ENCODE measurements at regions not wholly inside any gene's neighbourhood (a gene's known extent, or its start where the extent isn't known, plus 50 kb on each side); places are given as distances from the start of the nearest gene placed in this dataset.

GRCh38 chr10:108166401-108166800, 1001.9 kb upstream of the SORCS1 start:
- Mint-ChIP-seq H3K27me3 (no peaks in the 10 kb centered on the region), H3K4me1 (no peaks in the 10 kb centered on the region), H3K36me3 (no peaks in the 10 kb centered on the region), H3K9me3 (peaks cover 5% of the 10 kb centered on the region), H3K4me3 (no peak overlapping the region), H3K27ac (no peak overlapping the region)

GRCh38 chr10:108147346-108147745, 982.8 kb upstream of the SORCS1 start:
- Mint-ChIP-seq H3K36me3 (peaks cover 2% of the 10 kb centered on the region), H3K4me1 (no peaks in the 10 kb centered on the region), H3K27me3 (no peaks in the 10 kb centered on the region), H3K27ac (no peak overlapping the region), H3K9me3 (peaks cover 11% of the 10 kb centered on the region), H3K4me3 (no peak overlapping the region)

DNA sequence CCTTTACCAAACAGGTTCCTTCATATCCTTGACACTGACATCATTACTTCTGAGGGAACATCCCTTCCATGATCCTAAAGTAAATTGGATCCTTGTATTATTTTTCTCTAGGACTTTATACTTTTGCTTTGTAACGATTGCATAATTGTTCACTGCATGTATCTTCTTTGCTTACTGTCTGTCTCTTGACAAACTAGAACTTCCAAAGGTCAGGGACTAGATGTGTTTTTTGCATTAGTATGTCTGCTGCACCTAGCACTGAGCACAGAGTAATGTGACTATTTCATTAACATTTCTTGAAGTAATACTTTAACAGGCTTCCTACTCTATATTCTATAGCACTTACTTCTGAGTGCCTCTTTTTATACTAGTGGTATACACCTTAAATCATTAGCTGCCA, 976.6 kb upstream of the SORCS1 start:
- H3K27me3 Mint-ChIP-seq = no peaks in the 10 kb centered on the region
- no peak overlapping the region for H3K27ac Mint-ChIP-seq

DNA sequence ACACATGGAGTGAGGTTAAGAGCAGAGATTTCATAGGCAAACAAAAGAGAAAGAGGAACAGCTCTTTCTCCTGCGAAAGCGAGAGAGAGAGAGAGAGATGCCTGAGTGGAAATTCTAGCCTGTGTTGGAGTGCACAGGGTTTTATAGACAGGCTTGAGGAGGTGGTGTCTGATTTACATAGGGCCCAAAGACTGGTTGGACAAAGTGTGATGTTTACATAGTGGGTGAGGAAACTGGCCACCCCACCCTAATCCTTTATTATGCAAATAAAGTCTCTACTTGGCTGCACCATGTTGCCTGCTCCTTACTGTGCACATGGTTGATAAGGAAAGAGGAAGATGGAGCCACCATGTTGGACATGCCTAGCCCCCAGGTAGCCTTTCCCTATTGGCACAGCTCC, 967.8 kb upstream of the SORCS1 start:
- no peaks in the 10 kb centered on the region for H3K27me3 Mint-ChIP-seq
- no peak overlapping the region for H3K27ac Mint-ChIP-seq
- H3K4me1 Mint-ChIP-seq = no peaks in the 10 kb centered on the region
- H3K4me3 Mint-ChIP-seq = no peak overlapping the region
- H3K9me3 Mint-ChIP-seq = no peaks in the 10 kb centered on the region
- H3K36me3 Mint-ChIP-seq = no peaks in the 10 kb centered on the region

More for the DNA sequence above, 976.6 kb upstream of the SORCS1 start:
- Mint-ChIP-seq H3K36me3 (no peaks in the 10 kb centered on the region), H3K4me3 (no peak overlapping the region), H3K4me1 (no peaks in the 10 kb centered on the region), H3K9me3 (no peaks in the 10 kb centered on the region)

- Mint-ChIP-seq H3K27me3 (no peaks in the 10 kb centered on the region), H3K36me3 (no peaks in the 10 kb centered on the region), H3K4me1 (no peaks in the 10 kb centered on the region), H3K9me3 (no peaks in the 10 kb centered on the region), H3K27ac (no peak overlapping the region), H3K4me3 (no peak overlapping the region)
Measured at GRCh38 chr10:108130575-108130974, 966.1 kb upstream of the SORCS1 start.

DNA sequence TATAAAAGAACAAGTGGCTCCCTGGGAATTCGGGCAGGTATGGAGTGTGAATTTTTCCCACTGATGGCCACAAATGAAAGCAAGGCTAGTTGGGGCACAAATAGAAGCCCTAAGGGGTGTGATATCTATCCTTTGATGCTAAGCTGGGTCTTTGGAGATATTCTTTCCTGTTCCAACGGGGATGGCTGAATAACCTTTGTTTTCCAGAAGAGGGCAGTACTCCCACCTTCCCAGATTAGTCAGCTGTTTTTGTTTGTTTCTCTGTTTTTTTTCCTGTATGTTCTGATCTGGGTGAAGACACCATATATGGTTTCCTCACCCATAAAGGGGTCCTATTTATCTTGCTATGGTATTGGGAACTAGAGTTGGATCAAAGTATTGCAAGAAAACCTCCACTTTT, 947.7 kb upstream of the SORCS1 start:
- no peaks in the 10 kb centered on the region for H3K27me3 Mint-ChIP-seq
- peaks cover 11% of the 10 kb centered on the region for H3K9me3 Mint-ChIP-seq
- no peaks in the 10 kb centered on the region for H3K36me3 Mint-ChIP-seq
- no peaks in the 10 kb centered on the region for H3K4me1 Mint-ChIP-seq
- H3K4me3 Mint-ChIP-seq = no peak overlapping the region
- no peak overlapping the region for H3K27ac Mint-ChIP-seq

DNA sequence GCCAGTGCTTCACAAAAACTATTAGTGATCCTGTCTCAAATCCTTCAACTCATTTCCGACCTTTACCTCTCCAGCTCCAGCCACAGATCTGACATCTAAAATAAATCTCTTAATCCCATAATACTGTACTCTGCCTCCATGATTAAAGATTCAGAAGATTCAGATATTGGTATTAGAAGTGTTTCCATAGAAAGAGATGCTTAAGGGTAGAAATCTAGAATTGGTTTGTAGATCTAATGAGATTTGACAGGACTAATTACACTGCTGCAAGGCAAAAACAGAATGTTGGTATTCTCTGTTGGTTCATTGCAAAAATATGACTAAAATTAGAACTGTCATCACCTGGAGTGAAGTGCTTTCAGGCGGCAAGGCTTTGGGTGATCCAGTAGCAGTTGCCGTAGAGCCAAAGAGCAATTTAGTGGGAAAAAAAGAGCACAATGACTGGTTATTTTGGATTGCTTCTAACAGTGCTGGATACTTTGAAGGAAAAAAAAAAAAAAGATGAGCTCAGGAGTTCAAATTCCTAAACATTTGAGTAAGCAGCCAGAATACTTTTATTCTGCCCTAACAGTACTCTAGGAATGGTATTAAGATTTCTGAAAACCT, 940.1 kb upstream of the SORCS1 start:
- no peak overlapping the region for H3K4me3 Mint-ChIP-seq
- no peaks in the 10 kb centered on the region for H3K36me3 Mint-ChIP-seq
- H3K9me3 Mint-ChIP-seq = peaks cover 22% of the 10 kb centered on the region
- H3K4me1 Mint-ChIP-seq = no peaks in the 10 kb centered on the region
- no peak overlapping the region for H3K27ac Mint-ChIP-seq
- no peaks in the 10 kb centered on the region for H3K27me3 Mint-ChIP-seq

- Mint-ChIP-seq H3K27me3 (no peaks in the 10 kb centered on the region), H3K9me3 (peaks cover 10% of the 10 kb centered on the region), H3K4me3 (no peak overlapping the region), H3K4me1 (no peaks in the 10 kb centered on the region), H3K36me3 (no peaks in the 10 kb centered on the region), H3K27ac (no peak overlapping the region)
Measured at GRCh38 chr10:108097258-108097657, 932.8 kb upstream of the SORCS1 start.

- no peaks in the 10 kb centered on the region for H3K36me3 Mint-ChIP-seq
- no peaks in the 10 kb centered on the region for H3K4me1 Mint-ChIP-seq
- peaks cover 10% of the 10 kb centered on the region for H3K9me3 Mint-ChIP-seq
- no peak overlapping the region for H3K27ac Mint-ChIP-seq
- H3K27me3 Mint-ChIP-seq = no peaks in the 10 kb centered on the region
- no peak overlapping the region for H3K4me3 Mint-ChIP-seq
Measured at GRCh38 chr10:108095932-108096925, 931.7 kb upstream of the SORCS1 start.

GRCh38 chr10:108090476-108091215, 926.1 kb upstream of the SORCS1 start:
- Mint-ChIP-seq H3K27me3 (no peaks in the 10 kb centered on the region), H3K36me3 (no peaks in the 10 kb centered on the region)

GRCh38 chr10:108086502-108086901, 922.0 kb upstream of the SORCS1 start:
- Mint-ChIP-seq H3K4me1 (no peaks in the 10 kb centered on the region), H3K9me3 (no peaks in the 10 kb centered on the region), H3K4me3 (no peak overlapping the region), H3K27me3 (no peaks in the 10 kb centered on the region), H3K27ac (no peak overlapping the region), H3K36me3 (no peaks in the 10 kb centered on the region)

More at GRCh38 chr10:108090476-108091215, 926.1 kb upstream of the SORCS1 start:
- Mint-ChIP-seq H3K27ac (no peak overlapping the region), H3K9me3 (no peaks in the 10 kb centered on the region), H3K4me1 (no peaks in the 10 kb centered on the region), H3K4me3 (no peak overlapping the region)

- no peak overlapping the region for H3K27ac Mint-ChIP-seq
- H3K9me3 Mint-ChIP-seq = peaks cover 5% of the 10 kb centered on the region
- H3K4me1 Mint-ChIP-seq = no peaks in the 10 kb centered on the region
- H3K36me3 Mint-ChIP-seq = no peaks in the 10 kb centered on the region
- H3K4me3 Mint-ChIP-seq = no peak overlapping the region
- H3K27me3 Mint-ChIP-seq = no peaks in the 10 kb centered on the region
Measured at GRCh38 chr10:108082596-108082995, 918.1 kb upstream of the SORCS1 start.

DNA sequence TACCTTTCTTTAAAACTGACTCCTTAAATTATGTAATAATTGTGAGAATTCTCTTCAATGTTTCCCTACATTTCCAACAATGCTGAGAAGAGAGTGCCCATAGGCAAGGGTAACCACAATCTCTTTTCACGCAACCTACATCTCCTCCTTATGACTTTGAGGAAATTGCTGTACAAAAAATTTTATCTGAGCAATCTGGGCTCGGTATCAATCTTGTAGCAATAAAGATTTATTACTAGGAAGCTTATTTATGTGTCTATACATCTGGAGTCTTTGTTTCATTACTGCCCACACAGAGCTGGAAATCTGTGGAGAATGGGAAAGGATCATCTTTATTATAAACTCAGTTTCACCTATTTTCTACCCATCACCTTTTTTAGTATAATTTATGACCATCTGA, 913.8 kb upstream of the SORCS1 start:
- no peak overlapping the region for H3K4me3 Mint-ChIP-seq
- no peaks in the 10 kb centered on the region for H3K36me3 Mint-ChIP-seq
- peaks cover 5% of the 10 kb centered on the region for H3K9me3 Mint-ChIP-seq
- no peak overlapping the region for H3K27ac Mint-ChIP-seq
- H3K4me1 Mint-ChIP-seq = no peaks in the 10 kb centered on the region
- H3K27me3 Mint-ChIP-seq = no peaks in the 10 kb centered on the region

- Mint-ChIP-seq H3K4me1 (no peaks in the 10 kb centered on the region), H3K27me3 (no peaks in the 10 kb centered on the region), H3K9me3 (no peaks in the 10 kb centered on the region), H3K27ac (no peak overlapping the region), H3K36me3 (no peaks in the 10 kb centered on the region), H3K4me3 (no peak overlapping the region)
Measured at GRCh38 chr10:108072466-108072865, 908.0 kb upstream of the SORCS1 start.

DNA sequence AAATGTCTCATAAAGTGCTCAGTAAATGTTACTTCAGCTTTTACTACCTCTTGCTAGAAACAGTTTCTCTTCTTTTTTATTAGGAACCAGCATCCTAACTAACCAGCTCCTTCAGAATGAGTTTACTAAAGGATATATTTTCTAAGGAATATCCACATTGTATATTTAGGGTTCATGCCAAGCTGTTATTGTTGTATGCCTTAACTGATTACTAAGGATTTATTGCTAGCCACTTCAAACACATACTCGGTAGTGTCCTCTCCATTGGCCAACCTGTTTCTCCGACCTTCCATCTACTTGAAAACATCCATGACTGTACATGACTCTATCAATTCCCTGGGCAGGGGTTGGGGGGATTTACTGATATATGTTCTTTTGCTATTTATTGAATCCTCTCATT, 906.3 kb upstream of the SORCS1 start:
- no peak overlapping the region for H3K4me3 Mint-ChIP-seq
- no peak overlapping the region for H3K27ac Mint-ChIP-seq
- H3K4me1 Mint-ChIP-seq = no peaks in the 10 kb centered on the region
- no peaks in the 10 kb centered on the region for H3K9me3 Mint-ChIP-seq
- H3K36me3 Mint-ChIP-seq = no peaks in the 10 kb centered on the region
- H3K27me3 Mint-ChIP-seq = no peaks in the 10 kb centered on the region

DNA sequence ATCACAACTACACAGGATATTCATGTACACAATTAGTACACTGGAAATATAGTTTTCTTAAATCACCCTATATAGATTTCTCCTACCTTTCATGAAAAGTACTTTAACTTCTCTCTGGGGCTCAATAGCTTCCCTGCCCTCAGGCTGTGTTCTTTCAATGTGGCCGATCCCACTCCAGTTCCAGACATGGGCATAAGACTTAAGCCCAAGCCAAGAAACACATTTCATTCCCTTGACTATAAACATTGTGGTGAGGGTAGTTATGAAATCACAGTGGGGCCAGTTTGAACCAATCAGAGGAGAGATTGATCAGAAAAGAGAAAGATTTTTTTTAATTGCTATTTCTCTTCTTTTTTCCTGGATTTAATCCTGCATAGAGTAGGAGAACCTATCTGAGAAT, 904.6 kb upstream of the SORCS1 start:
- Mint-ChIP-seq H3K9me3 (peaks cover 6% of the 10 kb centered on the region), H3K4me1 (no peaks in the 10 kb centered on the region), H3K36me3 (no peaks in the 10 kb centered on the region), H3K27me3 (no peaks in the 10 kb centered on the region), H3K27ac (no peak overlapping the region), H3K4me3 (no peak overlapping the region)

Measured in activated naive CD4-positive, alpha-beta T cell treated with anti-CD3 and anti-CD28 coated beads, Interleukin-2, amount 50 U/mL, for 24 hours (primary cell).